GM12872 (cell line): ENCODE measurements at regions not wholly inside any gene's neighbourhood (a gene's known extent, or its start where the extent isn't known, plus 50 kb on each side); places are given as distances from the start of the nearest gene placed in this dataset.

Source experiments
- TF ChIP-seq, protein P1 (sequence below): IDR thresholded peaks from 3 replicates; pipeline ENCODE4 v1.5.1; 2011; ENCODE audit warnings: low read depth, mild to moderate bottlenecking, low read length, moderate library complexity; ENCODE audit not compliant: insufficient read depth

GRCh38 chr11:37503411-37504059 is 905.5 kb upstream of the RAG2 start:
- TF ChIP-seq, protein P1, sequence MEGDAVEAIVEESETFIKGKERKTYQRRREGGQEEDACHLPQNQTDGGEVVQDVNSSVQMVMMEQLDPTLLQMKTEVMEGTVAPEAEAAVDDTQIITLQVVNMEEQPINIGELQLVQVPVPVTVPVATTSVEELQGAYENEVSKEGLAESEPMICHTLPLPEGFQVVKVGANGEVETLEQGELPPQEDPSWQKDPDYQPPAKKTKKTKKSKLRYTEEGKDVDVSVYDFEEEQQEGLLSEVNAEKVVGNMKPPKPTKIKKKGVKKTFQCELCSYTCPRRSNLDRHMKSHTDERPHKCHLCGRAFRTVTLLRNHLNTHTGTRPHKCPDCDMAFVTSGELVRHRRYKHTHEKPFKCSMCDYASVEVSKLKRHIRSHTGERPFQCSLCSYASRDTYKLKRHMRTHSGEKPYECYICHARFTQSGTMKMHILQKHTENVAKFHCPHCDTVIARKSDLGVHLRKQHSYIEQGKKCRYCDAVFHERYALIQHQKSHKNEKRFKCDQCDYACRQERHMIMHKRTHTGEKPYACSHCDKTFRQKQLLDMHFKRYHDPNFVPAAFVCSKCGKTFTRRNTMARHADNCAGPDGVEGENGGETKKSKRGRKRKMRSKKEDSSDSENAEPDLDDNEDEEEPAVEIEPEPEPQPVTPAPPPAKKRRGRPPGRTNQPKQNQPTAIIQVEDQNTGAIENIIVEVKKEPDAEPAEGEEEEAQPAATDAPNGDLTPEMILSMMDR, result no peak

DNA sequence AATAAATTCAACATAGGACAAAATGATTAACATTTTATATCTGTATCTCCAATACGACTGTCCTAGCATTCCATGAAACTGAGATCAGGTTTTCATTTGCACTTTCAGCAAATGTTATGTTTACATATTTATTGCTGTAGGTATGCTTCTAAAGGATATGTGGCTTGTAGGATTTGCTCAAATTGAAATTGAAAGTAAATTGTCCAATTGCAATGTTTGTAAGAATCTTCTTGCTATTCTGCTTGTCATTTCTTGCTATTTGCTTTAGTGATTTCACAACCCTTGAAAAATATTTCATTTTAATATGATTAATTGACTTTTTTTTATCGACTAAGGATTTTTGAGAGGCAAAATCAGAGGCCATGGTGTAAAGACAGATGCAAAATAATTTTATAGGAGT is 904.2 kb upstream of the RAG2 start:
- TF ChIP-seq, protein P1, result no peak

GRCh38 chr11:37500425-37500824 is 902.4 kb upstream of the RAG2 start:
- TF ChIP-seq, protein P1, result no peak

GRCh38 chr11:37497326-37497725 is 899.3 kb upstream of the RAG2 start:
- TF ChIP-seq, protein P1, result no peak

- TF ChIP-seq, protein P1, result no peak
These were observed 898.2 kb upstream of the RAG2 start for GRCh38 chr11:37496201-37496600.

DNA sequence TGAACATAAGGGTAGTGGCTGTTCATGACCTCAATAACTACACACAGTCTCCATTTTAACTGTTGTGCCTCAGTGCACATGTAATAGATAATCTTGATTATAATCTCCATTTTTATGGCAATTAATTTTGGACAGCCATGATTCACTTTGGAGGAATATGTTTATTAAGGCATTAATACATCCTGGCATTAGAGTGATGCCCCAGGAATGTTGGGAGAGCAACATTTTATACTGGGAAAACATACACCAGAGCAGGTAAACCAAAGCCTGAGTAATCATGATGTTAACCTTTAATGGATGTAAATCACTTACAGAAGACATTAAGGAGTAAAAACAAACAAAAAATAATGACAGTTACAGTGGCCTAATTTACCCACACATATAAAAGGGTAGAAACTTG is 886.3 kb upstream of the RAG2 start:
- TF ChIP-seq, protein P1, result no peak

- TF ChIP-seq, protein P1, result no peak
These were observed 885.7 kb upstream of the RAG2 start for GRCh38 chr11:37483761-37484160.

DNA sequence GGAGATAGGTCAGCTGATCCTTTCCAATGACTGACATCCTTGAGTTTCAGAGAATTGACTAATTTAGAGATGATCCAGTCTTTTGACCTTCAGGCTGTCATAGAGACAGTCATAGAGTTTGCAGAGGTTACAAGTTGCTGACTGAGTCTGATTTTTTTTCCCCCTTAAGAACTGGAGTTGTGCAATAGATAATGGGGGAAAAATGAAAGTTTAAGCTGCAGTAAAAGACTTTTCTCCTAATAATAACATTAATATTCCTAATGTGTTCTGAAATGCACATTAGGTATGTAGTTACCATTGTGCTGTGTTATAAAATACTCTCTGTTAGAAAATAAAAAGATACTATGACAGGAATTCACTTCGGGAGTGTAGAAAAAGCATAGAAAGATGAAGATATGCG is 876.9 kb upstream of the RAG2 start:
- TF ChIP-seq, protein P1, result no peak
